ENCODE measurements at regions not wholly inside any gene's neighbourhood (a gene's known extent, or its start where the extent isn't known, plus 50 kb on each side); places are given as distances from the start of the nearest gene placed in this dataset.
A peak's percentile ranks its signal among the peaks of the same experiment; 100 is the strongest.
"Not testable (repeated sequence)": the region's sequence is repeated elsewhere in the genome, so short reads cannot be mapped to it uniquely, and the experiment has no call there.

- no peaks in the 10 kb centered on the region; the same call in 1 of the 2 replicates for H3K36me3 ChIP-seq (ENCODE audit: control insufficient read depth, insufficient read depth, low read length)
- H3K4me3 ChIP-seq (ENCODE audit: low read depth, low read length): no peak overlapping the region
- no peaks in the 10 kb centered on the region for H3K27me3 ChIP-seq (ENCODE audit: control insufficient read depth, insufficient read depth, low read length)
- no peak overlapping the region for H3K27ac ChIP-seq (ENCODE audit: low read depth, low read length)
- H3K4me1 ChIP-seq (ENCODE audit: control insufficient read depth, insufficient read depth, low read length): no peaks in the 10 kb centered on the region
- H3K9ac ChIP-seq (ENCODE audit: low read length): no peak overlapping the region
- H3K9me3 ChIP-seq (ENCODE audit: control insufficient read depth, insufficient read depth, low read depth, low read length): peaks cover under 1% of the 10 kb centered on the region; the same call in 1 of the 2 replicates
Measured at GRCh38 chr2:184187421-184187971, 410.8 kb upstream of the ZNF804A start.

DNA sequence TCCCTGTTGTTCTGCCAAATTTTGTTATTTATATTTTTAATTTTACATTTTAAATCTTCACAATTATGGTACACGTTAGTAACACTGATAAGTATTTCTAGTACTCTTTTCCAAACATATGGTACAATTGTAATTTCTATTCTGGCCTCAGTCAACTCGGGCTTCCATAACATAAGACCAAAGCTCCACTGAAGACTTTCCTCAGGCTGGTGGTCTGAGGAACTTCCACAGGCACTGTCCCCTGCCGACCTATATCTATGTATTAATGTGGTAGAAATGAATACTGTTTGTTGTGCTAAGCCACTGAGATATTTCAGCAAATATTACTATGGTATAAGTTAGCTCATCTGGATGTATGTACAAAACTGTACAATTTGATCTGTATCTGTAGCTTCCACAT is 407.6 kb upstream of the ZNF804A start:
- H3K4me3 ChIP-seq (ENCODE audit: low read depth, low read length): no peak overlapping the region
- H3K9me3 ChIP-seq (ENCODE audit: control insufficient read depth, insufficient read depth, low read depth, low read length): no peaks in the 10 kb centered on the region
- no peaks in the 10 kb centered on the region for H3K27me3 ChIP-seq (ENCODE audit: control insufficient read depth, insufficient read depth, low read length)
- no peak overlapping the region for H3K27ac ChIP-seq (ENCODE audit: low read depth, low read length)
- no peak overlapping the region for H3K9ac ChIP-seq (ENCODE audit: low read length)
- H3K36me3 ChIP-seq (ENCODE audit: control insufficient read depth, insufficient read depth, low read length): no peaks in the 10 kb centered on the region; the same call in 1 of the 2 replicates
- H3K4me1 ChIP-seq (ENCODE audit: control insufficient read depth, insufficient read depth, low read length): no peaks in the 10 kb centered on the region

GRCh38 chr2:184192649-184193048 is 405.7 kb upstream of the ZNF804A start:
- no peaks in the 10 kb centered on the region for H3K27me3 ChIP-seq (ENCODE audit: control insufficient read depth, insufficient read depth, low read length)
- H3K36me3 ChIP-seq (ENCODE audit: control insufficient read depth, insufficient read depth, low read length): no peaks in the 10 kb centered on the region; the same call in 1 of the 2 replicates
- no peaks in the 10 kb centered on the region for H3K9me3 ChIP-seq (ENCODE audit: control insufficient read depth, insufficient read depth, low read depth, low read length)
- no peak overlapping the region for H3K9ac ChIP-seq (ENCODE audit: low read length)
- no peak overlapping the region for H3K4me3 ChIP-seq (ENCODE audit: low read depth, low read length)
- no peak overlapping the region for H3K27ac ChIP-seq (ENCODE audit: low read depth, low read length)
- peaks cover 13% of the 10 kb centered on the region for H3K4me1 ChIP-seq (ENCODE audit: control insufficient read depth, insufficient read depth, low read length)

GRCh38 chr2:184197413-184197812 is 400.9 kb upstream of the ZNF804A start:
- no peaks in the 10 kb centered on the region for H3K36me3 ChIP-seq (ENCODE audit: control insufficient read depth, insufficient read depth, low read length)
- no peaks in the 10 kb centered on the region for H3K27me3 ChIP-seq (ENCODE audit: control insufficient read depth, insufficient read depth, low read length)
- no peak overlapping the region for H3K9ac ChIP-seq (ENCODE audit: low read length)
- no peak overlapping the region for H3K4me3 ChIP-seq (ENCODE audit: low read depth, low read length)
- peak overlapping the region; percentile 26; the same call in 1 of the 2 replicates for H3K27ac ChIP-seq (ENCODE audit: low read depth, low read length)
- peaks cover 24% of the 10 kb centered on the region for H3K4me1 ChIP-seq (ENCODE audit: control insufficient read depth, insufficient read depth, low read length)
- H3K9me3 ChIP-seq (ENCODE audit: control insufficient read depth, insufficient read depth, low read depth, low read length): no peaks in the 10 kb centered on the region; the same call in 1 of the 2 replicates

GRCh38 chr2:184198791-184199190 is 399.5 kb upstream of the ZNF804A start:
- not testable (repeated sequence) for H3K36me3 ChIP-seq (ENCODE audit: control insufficient read depth, insufficient read depth, low read length); H3K9ac ChIP-seq (ENCODE audit: low read length); H3K9me3 ChIP-seq (ENCODE audit: control insufficient read depth, insufficient read depth, low read depth, low read length); H3K27me3 ChIP-seq (ENCODE audit: control insufficient read depth, insufficient read depth, low read length); H3K4me3 ChIP-seq (ENCODE audit: low read depth, low read length)
- H3K27ac ChIP-seq (ENCODE audit: low read depth, low read length): peak overlapping the region; percentile 84; the same call in 1 of the 2 replicates
- H3K4me1 ChIP-seq (ENCODE audit: control insufficient read depth, insufficient read depth, low read length): peaks cover 24% of the 10 kb centered on the region

DNA sequence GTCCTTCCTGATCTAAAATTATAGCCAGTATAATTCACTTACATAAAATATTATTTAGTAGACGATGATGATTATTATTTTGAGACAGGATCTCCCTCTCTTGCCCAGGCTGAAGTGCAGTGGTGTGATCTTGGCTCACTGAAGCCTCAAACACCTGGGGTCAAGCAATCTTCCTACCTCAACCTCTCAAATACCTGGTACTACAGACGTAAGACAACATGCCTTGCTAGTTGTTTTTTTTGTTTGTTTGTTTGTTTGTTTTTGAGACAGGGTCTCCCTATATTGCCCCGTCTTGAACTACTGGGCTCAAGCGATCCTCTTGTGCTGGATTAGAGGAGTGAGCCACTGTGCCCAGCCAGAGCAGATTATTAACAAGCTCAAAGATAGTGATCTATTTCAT is 399.1 kb upstream of the ZNF804A start:
- Histone ChIP-seq H3K4me3 (ENCODE audit: low read depth, low read length) (no peak overlapping the region), H3K9me3 (ENCODE audit: control insufficient read depth, insufficient read depth, low read depth, low read length) (no peaks in the 10 kb centered on the region; the same call in 1 of the 2 replicates), H3K27ac (ENCODE audit: low read depth, low read length) (no peak overlapping the region; the same call in 1 of the 2 replicates), H3K27me3 (ENCODE audit: control insufficient read depth, insufficient read depth, low read length) (no peaks in the 10 kb centered on the region), H3K4me1 (ENCODE audit: control insufficient read depth, insufficient read depth, low read length) (peaks cover 24% of the 10 kb centered on the region), H3K9ac (ENCODE audit: low read length) (no peak overlapping the region), H3K36me3 (ENCODE audit: control insufficient read depth, insufficient read depth, low read length) (no peaks in the 10 kb centered on the region)

DNA sequence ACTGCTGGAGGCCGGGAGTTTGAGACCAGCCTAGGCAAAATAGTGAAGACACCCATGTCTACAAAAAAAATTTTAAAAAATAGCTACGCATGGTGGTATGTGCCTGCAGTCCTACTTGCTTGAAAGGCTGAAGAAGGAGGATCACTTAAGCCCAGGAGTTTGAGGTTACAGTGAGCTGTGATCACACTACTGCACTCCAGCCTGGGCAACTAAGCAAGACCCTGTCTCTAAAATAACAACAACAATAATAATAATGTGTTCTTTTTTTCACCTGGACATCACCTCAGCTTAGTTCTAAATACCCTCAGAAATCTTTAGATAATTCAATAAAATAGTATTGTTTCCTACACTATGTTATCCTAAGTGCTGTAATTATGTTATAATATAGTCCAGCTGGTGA is 397.1 kb upstream of the ZNF804A start:
- peaks cover 22% of the 10 kb centered on the region for H3K4me1 ChIP-seq (ENCODE audit: control insufficient read depth, insufficient read depth, low read length)
- no peak overlapping the region for H3K27ac ChIP-seq (ENCODE audit: low read depth, low read length)
- no peaks in the 10 kb centered on the region; the same call in 1 of the 2 replicates for H3K9me3 ChIP-seq (ENCODE audit: control insufficient read depth, insufficient read depth, low read depth, low read length)
- no peaks in the 10 kb centered on the region for H3K36me3 ChIP-seq (ENCODE audit: control insufficient read depth, insufficient read depth, low read length)
- no peaks in the 10 kb centered on the region for H3K27me3 ChIP-seq (ENCODE audit: control insufficient read depth, insufficient read depth, low read length)
- H3K9ac ChIP-seq (ENCODE audit: low read length): no peak overlapping the region
- H3K4me3 ChIP-seq (ENCODE audit: low read depth, low read length): no peak overlapping the region

- H3K9ac ChIP-seq (ENCODE audit: low read length): no peak overlapping the region
- H3K4me1 ChIP-seq (ENCODE audit: control insufficient read depth, insufficient read depth, low read length): peaks cover under 1% of the 10 kb centered on the region; the same call in 1 of the 2 replicates
- no peak overlapping the region for H3K4me3 ChIP-seq (ENCODE audit: low read depth, low read length)
- no peaks in the 10 kb centered on the region; the same call in 1 of the 2 replicates for H3K9me3 ChIP-seq (ENCODE audit: control insufficient read depth, insufficient read depth, low read depth, low read length)
- no peaks in the 10 kb centered on the region for H3K27me3 ChIP-seq (ENCODE audit: control insufficient read depth, insufficient read depth, low read length)
- no peak overlapping the region for H3K27ac ChIP-seq (ENCODE audit: low read depth, low read length)
- H3K36me3 ChIP-seq (ENCODE audit: control insufficient read depth, insufficient read depth, low read length): no peaks in the 10 kb centered on the region
Measured at GRCh38 chr2:184203661-184204060, 394.7 kb upstream of the ZNF804A start.

GRCh38 chr2:184205048-184205596 is 393.2 kb upstream of the ZNF804A start:
- Histone ChIP-seq H3K9ac (ENCODE audit: low read length) (no peak overlapping the region), H3K4me3 (ENCODE audit: low read depth, low read length) (no peak overlapping the region), H3K27ac (ENCODE audit: low read depth, low read length) (no peak overlapping the region), H3K36me3 (ENCODE audit: control insufficient read depth, insufficient read depth, low read length) (no peaks in the 10 kb centered on the region), H3K27me3 (ENCODE audit: control insufficient read depth, insufficient read depth, low read length) (no peaks in the 10 kb centered on the region), H3K9me3 (ENCODE audit: control insufficient read depth, insufficient read depth, low read depth, low read length) (no peaks in the 10 kb centered on the region; the same call in 1 of the 2 replicates), H3K4me1 (ENCODE audit: control insufficient read depth, insufficient read depth, low read length) (no peaks in the 10 kb centered on the region)

- no peaks in the 10 kb centered on the region for H3K36me3 ChIP-seq (ENCODE audit: control insufficient read depth, insufficient read depth, low read length)
- no peaks in the 10 kb centered on the region; the same call in 1 of the 2 replicates for H3K9me3 ChIP-seq (ENCODE audit: control insufficient read depth, insufficient read depth, low read depth, low read length)
- no peak overlapping the region for H3K9ac ChIP-seq (ENCODE audit: low read length)
- no peaks in the 10 kb centered on the region for H3K27me3 ChIP-seq (ENCODE audit: control insufficient read depth, insufficient read depth, low read length)
- no peak overlapping the region for H3K27ac ChIP-seq (ENCODE audit: low read depth, low read length)
- H3K4me3 ChIP-seq (ENCODE audit: low read depth, low read length): no peak overlapping the region
- no peaks in the 10 kb centered on the region for H3K4me1 ChIP-seq (ENCODE audit: control insufficient read depth, insufficient read depth, low read length)
Measured at GRCh38 chr2:184206045-184206444, 392.3 kb upstream of the ZNF804A start.

- H3K9ac ChIP-seq (ENCODE audit: low read length): no peak overlapping the region
- H3K9me3 ChIP-seq (ENCODE audit: control insufficient read depth, insufficient read depth, low read depth, low read length): peaks cover 7% of the 10 kb centered on the region; the same call in 1 of the 2 replicates
- H3K4me3 ChIP-seq (ENCODE audit: low read depth, low read length): no peak overlapping the region
- no peaks in the 10 kb centered on the region for H3K36me3 ChIP-seq (ENCODE audit: control insufficient read depth, insufficient read depth, low read length)
- H3K27me3 ChIP-seq (ENCODE audit: control insufficient read depth, insufficient read depth, low read length): no peaks in the 10 kb centered on the region
- no peak overlapping the region for H3K27ac ChIP-seq (ENCODE audit: low read depth, low read length)
- no peaks in the 10 kb centered on the region for H3K4me1 ChIP-seq (ENCODE audit: control insufficient read depth, insufficient read depth, low read length)
Measured at GRCh38 chr2:184210329-184210728, 388.0 kb upstream of the ZNF804A start.
